ENCODE measurements at regions not wholly inside any gene's neighbourhood (a gene's known extent, or its start where the extent isn't known, plus 50 kb on each side); places are given as distances from the start of the nearest gene placed in this dataset.

DNA sequence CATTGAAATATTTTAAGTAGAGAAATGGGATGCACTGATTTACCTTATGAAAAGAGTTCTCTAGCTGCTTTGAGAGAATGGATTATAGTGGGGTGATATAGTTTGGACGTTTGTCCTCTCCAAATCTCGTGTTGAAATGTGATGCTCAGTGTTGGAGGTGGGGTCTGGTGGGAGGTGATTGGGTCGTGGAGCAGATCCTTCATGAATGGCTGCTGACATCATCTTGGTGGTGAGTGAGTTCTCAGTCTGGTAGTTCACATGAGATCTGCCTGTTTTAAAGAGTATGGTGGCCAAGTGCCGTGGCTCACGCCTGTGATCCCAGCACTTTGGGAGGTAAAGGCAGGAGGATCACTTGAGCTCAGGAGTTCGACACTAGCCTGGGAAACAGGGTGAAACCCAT, 58.7 kb upstream of the SH3RF3 start:
- no peak for DNase-seq (ENCODE audit: low spot score)

DNA sequence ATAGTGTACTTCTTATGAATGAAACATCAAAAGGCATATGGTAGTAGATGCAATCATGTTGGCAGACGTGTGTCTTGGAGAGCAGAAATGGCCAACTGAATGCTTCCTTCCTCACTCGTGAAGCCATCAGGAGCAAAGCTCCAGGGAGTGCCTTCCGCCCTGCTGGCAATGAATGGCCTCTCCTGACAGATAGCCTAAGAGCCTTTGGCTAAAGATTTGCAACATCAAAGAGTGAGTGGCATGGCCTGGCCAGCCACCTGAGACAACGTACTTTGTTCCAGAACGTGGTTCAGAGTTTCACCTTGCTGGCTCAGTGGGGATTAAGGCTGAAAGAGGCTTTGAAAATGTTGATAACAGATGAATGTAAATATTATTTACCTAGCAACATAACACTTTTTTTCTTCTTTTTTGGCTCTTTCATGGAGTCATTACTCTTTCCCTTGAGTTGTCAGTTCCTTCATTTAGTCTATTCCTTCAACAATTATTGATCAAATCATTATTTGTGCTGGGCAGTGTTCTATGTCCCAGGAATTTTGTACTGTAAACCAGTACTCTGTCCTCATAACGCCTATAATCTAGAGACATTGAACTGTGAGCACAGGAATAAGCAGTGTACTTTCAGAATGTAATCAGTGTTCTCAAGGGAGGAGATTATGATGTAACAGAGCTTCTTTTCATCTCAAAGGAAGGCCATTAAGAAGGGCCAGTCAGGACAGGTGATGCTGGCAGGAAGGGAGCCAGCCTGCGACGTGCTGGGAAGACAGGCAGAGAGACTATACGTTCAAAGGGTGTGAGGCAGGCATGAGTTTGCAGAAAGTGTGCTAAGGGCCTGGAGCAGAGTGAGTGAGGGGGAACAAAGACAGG, 59.4 kb upstream of the SH3RF3 start:
- DNase-seq (ENCODE audit: low spot score): no peak

DNA sequence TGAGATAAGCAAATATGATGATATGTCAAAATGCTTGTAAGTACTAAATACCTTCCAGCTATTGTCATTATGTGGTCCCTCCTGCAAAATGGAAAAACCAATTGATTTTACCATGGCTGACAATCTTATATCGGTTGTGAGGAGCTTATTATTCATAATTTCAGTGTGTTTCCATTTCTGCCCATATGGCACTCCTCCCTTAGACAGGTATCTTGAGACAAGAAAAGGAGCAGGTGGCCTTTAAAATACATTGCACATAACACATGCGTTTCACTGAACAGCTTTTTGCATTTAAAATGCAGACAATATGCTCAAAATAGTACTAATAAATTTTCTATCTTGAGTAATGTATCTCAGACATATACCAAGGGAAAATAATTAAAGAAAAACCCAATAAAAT, 60.2 kb upstream of the SH3RF3 start:
- DNase-seq (ENCODE audit: low spot score): no peak

DNA sequence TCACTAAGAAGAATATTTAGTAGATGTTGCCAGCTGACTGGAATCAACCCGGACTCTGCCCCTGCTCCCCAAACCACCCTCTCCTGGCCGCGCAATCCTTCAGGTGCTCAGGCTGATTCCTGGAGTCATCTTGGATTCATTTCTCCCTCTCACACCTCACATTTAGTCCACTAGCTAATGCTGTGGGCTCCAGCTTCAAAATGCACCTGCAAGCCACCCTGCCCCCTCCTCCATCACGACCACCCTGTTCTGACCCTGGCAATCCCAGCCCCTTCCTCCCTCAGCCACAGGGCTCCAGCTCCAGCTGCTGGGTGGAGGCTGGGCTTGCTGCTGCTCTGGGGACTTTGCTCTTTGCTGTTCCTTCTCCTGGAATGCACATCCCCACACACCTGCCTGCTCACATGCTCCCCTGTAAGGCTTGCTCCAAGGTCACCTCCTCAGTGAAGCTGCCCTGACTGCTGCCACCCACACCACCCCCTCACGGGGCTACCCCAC, 61.3 kb upstream of the SH3RF3 start:
- DNase-seq (ENCODE audit: low spot score): no peak

DNA sequence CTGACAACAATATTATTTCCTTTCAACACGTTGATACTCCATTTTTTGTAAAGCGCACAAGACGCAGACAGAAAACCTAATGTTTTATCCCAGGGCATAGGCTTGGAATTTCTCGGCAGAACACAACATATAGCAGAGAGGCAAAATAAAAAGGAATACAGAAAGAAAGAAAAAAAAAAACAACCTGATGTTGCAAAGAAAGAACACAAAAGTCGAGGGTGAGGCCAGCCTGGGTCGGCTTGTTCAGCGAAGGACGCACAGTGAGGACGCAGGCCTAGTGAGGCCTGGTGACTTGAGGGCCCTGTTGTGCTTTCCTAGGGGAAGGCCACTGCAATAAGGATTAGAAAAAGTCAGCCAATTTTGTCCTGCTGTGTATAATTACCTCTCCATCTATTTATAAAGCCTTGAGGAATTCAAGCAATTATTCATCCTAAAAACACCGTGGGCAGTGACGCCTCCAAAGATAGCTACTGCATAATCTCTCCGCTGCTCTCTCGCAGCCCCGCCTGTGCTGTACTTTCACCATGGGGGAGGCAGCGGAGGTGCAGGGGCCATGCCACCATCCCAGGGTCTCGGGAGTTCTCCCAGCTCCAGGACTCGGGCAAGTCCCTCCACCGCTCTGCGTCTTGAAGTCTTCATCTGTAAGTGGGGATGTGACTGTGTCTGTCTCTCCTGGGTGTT, 61.9 kb upstream of the SH3RF3 start:
- DNase-seq (ENCODE audit: low spot score): no peak

DNA sequence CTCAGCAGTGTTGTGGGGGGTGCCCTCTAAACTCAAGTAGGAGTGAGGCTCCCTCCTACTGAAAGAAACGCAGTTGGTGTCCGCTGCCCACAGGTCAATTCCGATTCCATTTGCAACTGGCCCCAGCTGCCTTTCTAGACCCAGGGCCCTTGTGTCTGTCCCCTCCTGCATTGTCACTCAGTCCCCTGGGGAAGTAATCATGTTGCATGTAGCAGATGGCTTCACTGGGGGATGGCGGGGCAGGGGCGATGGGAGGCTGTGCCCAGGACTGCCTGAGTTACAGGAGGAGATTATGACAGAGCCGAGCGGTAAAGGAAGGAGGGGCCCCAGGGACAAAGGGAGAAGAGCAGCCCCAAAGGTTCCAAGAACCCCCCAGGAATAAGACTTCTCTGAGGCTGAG, 62.5 kb upstream of the SH3RF3 start:
- DNase-seq (ENCODE audit: low spot score): no peak

DNA sequence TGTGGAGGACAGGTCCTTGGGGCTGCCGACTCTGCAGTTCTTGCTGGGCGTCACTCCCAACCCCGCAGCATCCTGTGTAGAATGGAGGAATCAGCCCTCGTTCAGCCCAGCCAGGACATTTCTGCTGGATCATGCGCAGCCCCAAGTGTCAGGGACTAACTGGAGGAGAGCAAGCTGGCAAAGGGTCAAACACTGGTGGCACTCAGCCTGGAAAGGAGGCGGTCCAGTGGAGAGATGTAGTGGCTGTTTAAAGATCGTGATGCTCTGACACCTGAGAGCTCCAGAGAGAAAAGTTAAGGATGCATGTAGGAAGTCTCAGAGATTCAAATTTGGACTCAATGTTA, 63.6 kb upstream of the SH3RF3 start:
- peak; percentile 11 for DNase-seq (ENCODE audit: low spot score)

DNA sequence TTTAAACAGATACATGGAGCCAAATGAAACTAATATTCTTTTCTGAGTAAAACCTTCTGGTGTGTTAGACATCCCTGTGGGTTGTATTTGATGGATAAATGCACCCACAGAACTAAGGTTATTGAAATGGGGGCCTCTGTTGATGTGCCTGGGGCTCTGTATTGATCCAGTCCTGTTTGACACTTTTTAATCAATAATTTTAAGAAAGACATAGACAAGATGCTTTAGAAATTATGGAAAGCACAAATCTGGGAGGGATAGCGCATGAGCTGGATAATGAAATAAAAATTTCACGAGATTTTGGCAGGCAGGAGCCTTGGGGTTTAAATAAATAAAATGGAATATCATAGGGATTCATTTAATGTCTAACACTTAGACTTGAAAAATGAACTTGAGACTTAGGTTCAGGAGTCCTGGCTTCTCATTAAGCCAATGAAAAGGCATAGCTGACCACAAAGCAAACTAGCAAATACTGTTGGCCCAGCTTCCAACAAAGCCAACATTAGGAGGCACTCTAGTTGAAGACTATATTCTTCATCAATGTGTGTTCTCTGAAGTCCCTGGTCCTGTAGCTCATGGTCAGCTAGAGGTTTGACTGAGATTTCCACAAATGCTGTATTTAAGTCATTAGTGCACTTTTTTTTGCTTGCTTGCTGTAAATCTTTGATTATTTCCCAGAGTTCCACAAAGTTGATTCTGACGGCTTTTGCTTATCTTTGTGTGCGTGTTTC, 64.2 kb upstream of the SH3RF3 start:
- DNase-seq (ENCODE audit: low spot score): no peak

DNA sequence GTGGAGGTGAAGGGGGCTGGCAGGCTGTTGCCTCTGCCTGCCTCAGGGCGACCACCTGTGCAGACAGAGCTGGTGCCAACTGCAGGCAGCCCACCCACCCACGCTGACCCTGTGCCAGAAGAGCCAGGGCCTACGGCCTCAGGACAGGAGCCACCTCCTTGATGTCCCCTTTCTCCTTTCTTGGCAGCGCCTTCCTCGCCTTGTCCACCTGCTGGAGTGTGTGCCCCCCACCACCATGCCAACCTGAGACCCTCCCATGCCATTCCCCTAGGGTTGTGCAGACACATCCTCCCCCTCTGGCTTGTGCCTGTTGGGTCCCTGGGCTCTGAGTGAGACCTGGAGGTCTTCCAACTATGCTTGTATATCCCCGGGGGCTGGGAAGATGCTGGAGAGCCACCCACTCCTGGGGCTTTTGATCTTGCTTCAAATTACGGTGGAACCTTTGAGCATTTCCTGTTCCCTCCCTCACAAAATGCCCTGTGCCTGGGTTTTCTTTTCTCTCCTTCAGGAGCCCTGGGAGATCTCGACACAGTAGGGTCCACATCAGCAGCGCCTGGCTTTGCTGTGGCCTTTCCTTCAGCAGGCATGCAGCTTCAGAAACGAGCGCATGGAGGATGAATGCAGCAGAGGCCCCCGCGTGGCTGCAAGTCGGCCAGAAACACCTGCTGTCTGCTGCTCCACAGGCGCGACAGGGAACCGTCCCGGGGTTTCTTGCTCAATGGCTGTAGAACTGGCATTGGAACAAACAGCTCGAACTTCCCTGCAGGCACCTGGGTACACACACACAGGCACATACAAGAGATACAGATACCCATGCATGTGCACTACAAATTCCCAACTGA, 65.9 kb upstream of the SH3RF3 start:
- no peak for DNase-seq (ENCODE audit: low spot score)

DNA sequence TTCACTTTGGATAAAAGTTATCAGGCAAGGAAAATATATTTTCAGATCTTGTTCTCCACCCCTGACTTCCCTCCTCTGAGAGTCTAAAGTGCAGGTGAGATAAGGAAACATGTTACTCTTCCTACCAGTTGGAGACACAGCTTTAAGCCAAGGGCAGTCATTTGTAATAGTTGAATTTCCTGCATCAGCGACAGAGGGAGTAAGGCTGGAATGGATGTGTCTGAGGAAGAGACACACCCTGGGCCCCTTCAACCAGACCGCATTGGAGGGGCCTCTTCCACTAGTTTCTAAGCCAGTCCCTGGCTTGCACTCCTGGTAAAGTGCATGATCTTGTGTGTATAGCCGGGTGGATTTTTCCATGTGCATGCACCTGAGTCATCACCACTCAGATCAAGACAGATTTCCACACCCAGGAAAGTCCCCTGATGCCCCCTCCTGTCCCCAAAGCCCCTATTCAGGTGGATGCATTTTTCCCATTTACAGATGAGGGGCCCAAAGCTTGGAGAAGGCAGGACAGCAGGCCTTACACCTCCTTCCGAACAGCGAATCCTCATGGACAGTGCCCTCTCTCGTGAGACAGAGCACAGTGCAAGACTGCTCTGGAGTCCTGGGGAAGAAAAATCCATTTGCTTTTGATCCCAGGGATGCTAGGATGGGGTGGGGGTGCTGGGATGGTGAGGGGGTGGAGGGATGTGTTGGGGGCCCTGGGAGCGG, 66.7 kb upstream of the SH3RF3 start:
- DNase-seq (ENCODE audit: low spot score): no peak

DNA sequence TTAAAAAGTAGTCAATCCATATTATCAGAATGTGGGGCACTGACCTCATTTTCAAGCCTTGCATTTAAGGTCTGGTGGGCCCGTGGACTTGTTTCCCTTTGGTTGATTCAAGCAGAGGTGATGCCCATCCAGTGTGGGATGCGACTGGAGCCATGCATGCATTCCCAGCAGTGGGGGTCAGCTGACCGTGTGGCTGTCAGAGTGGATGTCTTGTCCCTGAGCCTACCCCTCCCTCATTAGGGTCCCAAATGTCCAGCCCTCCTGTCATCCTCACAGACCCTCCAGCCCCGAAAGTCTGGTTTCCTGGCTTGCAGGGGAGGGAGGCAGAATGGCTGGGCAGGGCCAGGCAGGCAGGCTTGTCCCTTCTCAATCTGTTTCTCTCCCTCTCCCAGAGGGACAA, 67.3 kb upstream of the SH3RF3 start:
- no peak for DNase-seq (ENCODE audit: low spot score)

DNA sequence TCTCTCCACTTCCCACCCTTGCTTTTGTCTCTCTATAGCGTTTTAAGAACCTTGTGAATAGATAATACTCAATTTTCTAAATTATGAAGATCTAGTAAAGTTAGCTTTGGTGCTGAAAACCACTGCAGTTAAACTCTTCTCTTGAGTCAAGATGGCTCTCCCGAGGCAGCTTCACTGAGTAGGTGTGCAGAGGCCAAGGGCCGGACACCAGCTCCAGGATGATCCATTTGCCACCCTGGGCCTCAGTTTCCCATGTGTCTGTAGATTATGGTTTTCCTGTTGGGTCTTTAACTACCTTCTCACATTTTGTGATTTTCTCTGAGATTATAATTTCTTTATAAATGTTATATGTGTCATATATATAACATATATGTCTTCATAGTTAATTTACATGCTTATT, 68.5 kb upstream of the SH3RF3 start:
- DNase-seq (ENCODE audit: low spot score): no peak

DNA sequence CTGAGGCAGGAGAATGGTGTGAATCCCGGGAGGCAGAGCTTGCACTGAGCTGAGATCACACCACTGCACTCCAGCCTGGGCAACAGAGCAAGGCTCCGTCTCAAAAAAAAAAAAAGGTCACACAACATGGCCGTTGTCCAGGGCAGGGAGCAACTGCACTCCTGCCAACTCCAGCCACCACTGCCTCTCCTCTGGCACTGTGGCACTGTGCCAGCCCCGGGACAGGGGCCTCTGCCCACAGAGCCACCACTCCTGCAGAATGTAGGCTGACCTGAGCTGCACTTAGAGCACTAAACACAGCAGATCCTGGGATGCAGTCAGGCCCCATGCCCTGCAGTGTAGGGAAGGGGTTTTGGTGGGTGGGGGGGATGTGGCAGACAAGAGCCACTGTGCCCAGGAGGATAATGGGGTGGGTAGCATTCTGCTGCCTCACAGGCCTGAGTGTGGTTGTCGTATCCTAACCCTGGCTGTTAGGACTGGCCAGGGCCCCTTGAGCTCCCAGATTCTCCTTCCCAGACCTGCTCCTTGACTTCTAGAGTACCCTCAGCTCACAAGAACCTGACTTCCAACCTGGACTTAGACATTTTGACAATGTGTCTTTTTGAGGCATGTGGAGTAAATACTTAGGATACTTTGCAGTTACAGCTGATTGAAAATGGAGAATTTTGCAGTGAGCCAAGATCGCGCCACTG, 69.4 kb upstream of the SH3RF3 start:
- DNase-seq (ENCODE audit: low spot score): no peak

DNA sequence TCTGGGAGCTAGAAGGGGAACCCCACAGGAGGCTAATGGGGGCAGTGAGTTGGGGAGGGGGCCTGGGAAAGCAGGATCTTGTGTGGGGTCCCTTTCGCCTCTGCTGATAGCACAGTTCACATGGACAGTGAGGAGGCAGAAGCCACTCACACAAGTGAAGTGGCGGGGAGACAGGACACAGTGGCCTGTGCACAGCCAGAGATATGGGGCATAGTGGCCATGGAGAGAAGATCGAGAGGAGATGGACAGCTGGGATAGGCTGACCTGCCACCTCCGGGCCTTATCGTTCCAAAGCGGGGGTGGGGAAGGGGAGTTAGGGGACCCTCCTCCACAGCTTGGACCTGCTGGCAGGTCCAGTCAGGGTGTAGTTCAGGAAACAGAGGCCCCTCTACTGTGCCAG, 69.8 kb upstream of the EDAR start:
- no peak for DNase-seq (ENCODE audit: low spot score)

DNA sequence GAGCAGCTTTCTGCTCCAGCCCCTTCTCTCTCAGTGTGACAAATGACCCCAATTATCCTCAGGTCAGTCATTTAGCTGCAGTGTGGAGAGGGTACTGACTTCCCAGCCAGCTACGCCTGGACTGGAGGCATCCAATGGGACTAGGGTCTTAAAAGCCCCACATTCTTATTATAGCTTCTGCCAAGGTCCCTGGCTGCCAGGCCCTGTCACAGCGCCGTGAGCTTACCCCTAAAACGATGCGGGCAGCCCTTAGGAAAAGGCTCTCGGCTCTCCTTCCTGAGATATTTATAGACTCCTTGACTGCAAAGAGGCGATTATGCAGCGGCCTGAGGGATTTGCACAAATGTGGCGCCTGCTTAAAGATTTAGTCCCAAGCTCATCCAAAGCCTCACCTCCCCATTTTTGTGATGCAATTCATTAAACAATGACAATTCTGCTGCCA, 69.2 kb upstream of the EDAR start:
- no peak for DNase-seq (ENCODE audit: low spot score)

DNA sequence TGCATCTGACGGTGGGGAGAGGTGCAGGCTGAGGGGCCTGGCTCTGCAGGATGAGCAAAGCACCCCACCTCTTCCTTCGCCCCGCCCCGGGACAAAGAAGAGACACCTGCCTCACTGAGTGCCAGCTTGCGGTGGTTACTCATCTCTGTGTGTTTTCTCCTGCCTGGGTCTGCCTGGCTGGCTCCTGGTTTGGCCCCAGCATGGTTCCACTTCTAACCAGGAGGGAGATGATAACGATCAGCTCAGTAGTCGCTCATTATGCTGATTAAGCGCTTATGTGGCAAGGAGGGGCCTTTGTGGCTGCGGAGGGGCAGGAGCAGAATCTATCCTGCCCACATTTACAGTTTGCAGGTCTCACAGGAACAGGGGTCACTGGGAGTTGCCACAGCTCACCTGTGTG, 68.7 kb upstream of the EDAR start:
- DNase-seq (ENCODE audit: low spot score): no peak

DNA sequence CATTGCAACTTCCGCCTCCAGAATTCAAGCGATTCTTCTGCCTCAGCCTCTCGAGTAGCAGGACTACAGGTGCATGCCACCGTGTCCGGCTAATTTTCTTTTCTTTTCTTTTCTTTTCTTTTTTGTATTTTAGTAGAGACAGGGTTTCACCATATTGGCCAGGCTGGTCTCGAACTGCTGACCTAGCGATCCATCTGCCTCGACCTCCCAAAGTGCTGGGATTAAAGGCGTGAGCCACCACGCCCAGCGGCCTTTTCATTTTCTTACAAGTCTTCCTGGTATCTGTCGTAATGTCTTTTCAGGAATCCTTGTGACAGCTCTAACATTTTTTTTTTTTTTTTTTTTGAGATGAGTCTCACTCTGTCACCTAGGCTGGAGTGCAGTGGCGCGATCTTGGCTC, 66.4 kb upstream of the EDAR start:
- no peak for DNase-seq (ENCODE audit: low spot score)

DNA sequence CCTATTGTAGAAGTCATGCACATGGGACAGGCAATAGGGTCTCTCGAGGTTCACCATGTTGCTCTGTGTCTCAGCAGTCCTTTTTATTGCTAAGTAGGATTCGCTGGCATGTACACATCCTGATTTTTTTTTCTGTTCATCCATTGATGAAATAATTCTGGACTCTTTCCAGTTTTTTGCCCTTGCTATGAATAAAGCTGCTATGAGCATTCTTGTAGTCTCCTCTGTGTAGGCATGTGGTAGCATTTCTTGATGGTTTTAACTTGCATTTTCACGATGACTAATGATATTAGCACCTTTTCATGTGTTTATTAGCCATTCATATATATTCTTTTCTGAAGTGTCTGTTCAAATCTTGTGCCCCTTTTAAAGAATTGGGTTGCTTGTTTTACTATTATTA, 65.8 kb upstream of the EDAR start:
- DNase-seq (ENCODE audit: low spot score): no peak

DNA sequence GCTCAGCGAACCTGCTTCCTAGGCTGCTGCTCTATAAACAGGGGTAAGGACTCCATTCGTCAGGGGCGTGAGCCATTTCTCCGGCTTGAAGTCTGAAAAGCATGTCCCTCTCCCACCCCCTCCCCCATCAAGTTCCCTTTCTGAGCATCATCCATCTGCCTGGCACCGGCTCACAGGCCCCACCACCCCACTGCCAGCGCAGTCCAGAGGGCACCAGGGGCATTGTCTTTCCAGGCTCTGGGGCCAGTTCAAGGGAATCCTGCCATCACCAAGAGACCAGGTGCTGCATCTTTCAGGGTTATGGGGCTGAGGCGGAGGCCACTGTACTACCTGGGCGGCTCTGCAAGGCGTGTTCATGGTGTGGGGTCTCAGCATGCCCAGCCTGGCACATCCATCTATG, 64.7 kb upstream of the EDAR start:
- DNase-seq (ENCODE audit: low spot score): no peak

DNA sequence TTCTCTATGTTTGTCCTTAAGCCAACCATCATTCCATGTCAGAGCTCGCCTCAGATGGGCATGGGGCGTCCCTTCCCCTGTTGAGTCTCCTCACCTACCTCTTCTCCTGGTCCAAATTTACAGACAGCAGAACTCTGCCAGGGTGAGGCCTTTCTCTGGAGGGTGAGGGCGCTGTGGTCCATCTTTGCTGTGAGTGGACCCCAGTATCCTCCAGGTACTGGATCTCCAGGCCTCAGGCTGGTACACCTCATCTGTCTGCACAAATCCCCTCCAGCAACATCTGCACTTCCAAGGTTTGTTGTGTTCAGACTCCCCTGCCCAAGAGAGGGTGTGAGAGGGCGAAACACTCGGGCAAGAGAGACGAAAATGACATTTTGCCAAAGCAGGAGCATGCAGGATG, 63.9 kb upstream of the EDAR start:
- DNase-seq (ENCODE audit: low spot score): no peak

DNA sequence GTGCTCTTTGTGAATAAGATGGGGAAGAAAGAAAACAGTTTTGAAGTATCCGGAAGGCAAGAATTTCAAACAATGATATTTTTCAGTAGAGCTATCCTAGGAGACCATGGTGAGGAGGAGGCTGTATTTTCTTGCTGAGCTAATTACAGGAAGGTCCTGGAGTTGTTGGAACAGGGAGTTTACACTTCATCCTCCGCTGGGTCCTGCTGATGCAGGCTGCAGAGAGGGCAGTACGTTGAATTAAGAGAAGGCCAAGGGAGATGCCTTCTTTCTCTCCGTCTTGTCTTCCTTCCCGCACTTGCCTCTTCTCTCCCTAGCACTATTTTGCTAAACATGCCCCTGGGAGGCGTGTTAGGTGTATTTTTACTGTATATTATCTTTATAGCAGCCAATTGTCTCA, 60.0 kb upstream of the EDAR start:
- DNase-seq (ENCODE audit: low spot score): no peak
